T-helper 1 cell (primary cell): ENCODE measurements at regions not wholly inside any gene's neighbourhood (a gene's known extent, or its start where the extent isn't known, plus 50 kb on each side); places are given as distances from the start of the nearest gene placed in this dataset.

Experiments used
- DNase-seq, 5 donors: peaks; one replicate each; pipeline ENCODE4 v3.0.0-alpha.2; 2012 to 2020

- DNase-seq = no peak
These were observed 199.0 kb downstream of the PTEN start for GRCh38 chr10:88062385-88062784.

- DNase-seq = no peak
These were observed 199.5 kb downstream of the PTEN start for GRCh38 chr10:88062798-88063472.

GRCh38 chr10:88063861-88064557 is 200.6 kb downstream of the PTEN start:
- DNase-seq = no peak

- DNase-seq = peak in 2 of 5 donors; percentile 23 to 37
These were observed 201.4 kb downstream of the PTEN start for GRCh38 chr10:88064608-88065382.

GRCh38 chr10:88065383-88066049 is 202.1 kb downstream of the PTEN start:
- DNase-seq = peak in 1 of 5 donors; percentile 56

GRCh38 chr10:88066319-88066718 is 202.9 kb downstream of the PTEN start:
- DNase-seq = no peak

GRCh38 chr10:88066876-88067275 is 203.5 kb downstream of the PTEN start:
- peak in 1 of 5 donors; percentile 36 for DNase-seq

GRCh38 chr10:88067737-88068136 is 204.3 kb downstream of the PTEN start:
- DNase-seq = no peak

- DNase-seq = no peak
These were observed 205.9 kb downstream of the PTEN start for GRCh38 chr10:88069338-88069737.

GRCh38 chr10:88070080-88070880 is 206.9 kb downstream of the PTEN start:
- no peak for DNase-seq

- no peak for DNase-seq
These were observed 208.5 kb downstream of the PTEN start for GRCh38 chr10:88071879-88072278.

GRCh38 chr10:88073682-88074081 is 210.3 kb downstream of the PTEN start:
- no peak for DNase-seq

- no peak for DNase-seq
These were observed 211.5 kb downstream of the PTEN start for GRCh38 chr10:88074971-88075370.

- DNase-seq = no peak
These were observed 212.8 kb downstream of the PTEN start for GRCh38 chr10:88076027-88076880.

- DNase-seq = no peak
These were observed 214.6 kb downstream of the PTEN start for GRCh38 chr10:88077977-88078376.

GRCh38 chr10:88080213-88080612 is 216.8 kb downstream of the PTEN start:
- no peak for DNase-seq

- no peak for DNase-seq
These were observed 218.1 kb downstream of the PTEN start for GRCh38 chr10:88081457-88082054.

GRCh38 chr10:88082391-88082790 is 219.0 kb downstream of the PTEN start:
- DNase-seq = no peak

- DNase-seq = no peak
These were observed 219.6 kb downstream of the PTEN start for GRCh38 chr10:88082806-88083596.

GRCh38 chr10:88083597-88083989 is 220.2 kb downstream of the PTEN start:
- no peak for DNase-seq
